Sciatic nerve (tissue), 2 donors: ENCODE measurements at regions not wholly inside any gene's neighbourhood (a gene's known extent, or its start where the extent isn't known, plus 50 kb on each side); places are given as distances from the start of the nearest gene placed in this dataset.

Experiments used
- ATAC-seq: fragments of 200-7000 bp; cut with Tn5 transposase; one replicate; pipeline ENCODE4 v1.9.1; 2020; ENCODE audit warnings: mild to moderate bottlenecking, moderate library complexity
- DNase-seq: peaks from one replicate; pipeline ENCODE4 v3.0.0-alpha.2; 2020; ENCODE audit warnings: low spot score
- intact Hi-C: fragments of 100-400 bp; cut with DNase I; formaldehyde crosslinking; loops from one replicate; pipeline ENCODE4 v1.14.2; 2022
- donor health status: DM: no; HTN: no; CAD: no.
- donor health status: DM: no; HTN: no; CAD: no.

DNA sequence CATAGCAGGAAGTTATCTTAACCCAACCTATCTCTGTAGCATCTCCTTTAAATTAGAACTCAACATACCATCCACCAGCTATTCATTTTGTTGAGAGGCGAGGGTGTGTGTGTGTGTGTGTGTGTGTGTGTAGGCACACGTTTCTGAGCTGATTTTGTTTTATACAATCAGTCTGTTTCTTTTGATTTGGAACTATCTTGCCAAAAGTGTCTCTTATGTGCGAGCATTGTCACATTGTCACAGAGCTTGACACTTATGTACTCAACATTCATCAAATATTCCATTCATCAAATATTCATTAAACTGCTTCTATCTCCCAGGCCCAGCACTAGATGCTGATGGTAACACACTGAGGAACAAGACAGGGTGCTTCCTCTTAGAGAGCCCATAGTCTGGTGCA, 180.4 kb downstream of the HAPSTR1 start:
- intact Hi-C loops, result no loop called here
- ATAC-seq, result no peak
- no peak for DNase-seq

DNA sequence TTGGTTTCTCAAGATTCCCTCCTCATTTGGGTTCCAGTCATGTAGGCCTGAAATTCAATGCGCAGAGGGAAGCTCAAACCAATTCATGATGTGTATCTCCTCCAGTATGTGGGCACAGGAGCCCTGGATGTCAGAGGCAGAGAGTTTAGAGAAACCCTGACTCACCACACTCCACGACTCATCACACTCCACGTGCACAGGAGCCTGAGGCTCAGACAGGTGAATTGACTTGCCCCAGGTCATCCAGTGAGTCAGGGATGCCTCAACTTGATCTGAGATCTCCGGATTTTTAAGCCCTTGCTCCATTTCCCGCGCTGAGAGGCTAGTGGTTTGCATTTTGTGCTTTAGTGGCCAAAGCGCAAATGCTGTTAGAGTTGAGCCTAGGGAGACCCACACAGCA, 183.9 kb downstream of the HAPSTR1 start:
- no peak for ATAC-seq
- no peak for DNase-seq
- intact Hi-C loops, result no loop called here

DNA sequence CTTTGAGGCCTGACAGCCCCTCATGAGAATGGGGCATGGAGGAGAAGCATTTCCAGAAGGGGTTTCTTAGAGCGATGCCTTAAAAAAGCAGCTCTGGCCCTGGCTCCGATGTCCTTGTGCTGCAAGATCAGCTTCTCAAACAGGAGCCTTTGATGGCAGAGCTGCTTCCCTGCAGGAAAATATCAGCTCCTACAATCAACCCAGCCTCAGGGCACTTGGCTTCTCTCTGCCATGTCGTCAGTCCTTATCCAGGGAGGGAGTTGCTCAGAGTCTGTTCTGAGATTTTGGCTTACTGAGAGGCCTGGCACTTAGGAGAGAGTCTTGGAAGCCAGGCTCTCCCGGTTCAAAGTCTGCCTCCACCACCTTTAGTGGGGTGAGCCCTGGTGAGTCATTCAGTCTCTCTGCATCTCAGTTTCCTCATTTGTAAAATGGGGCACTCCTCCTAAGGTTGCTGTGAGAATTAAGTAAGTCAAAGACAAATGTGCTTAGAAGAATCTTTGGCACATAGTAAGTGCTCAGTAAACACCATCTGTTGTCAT, 184.4 kb downstream of the HAPSTR1 start:
- DNase-seq (no peak), ATAC-seq (no peak)
- intact Hi-C loops, result no loop called here

DNA sequence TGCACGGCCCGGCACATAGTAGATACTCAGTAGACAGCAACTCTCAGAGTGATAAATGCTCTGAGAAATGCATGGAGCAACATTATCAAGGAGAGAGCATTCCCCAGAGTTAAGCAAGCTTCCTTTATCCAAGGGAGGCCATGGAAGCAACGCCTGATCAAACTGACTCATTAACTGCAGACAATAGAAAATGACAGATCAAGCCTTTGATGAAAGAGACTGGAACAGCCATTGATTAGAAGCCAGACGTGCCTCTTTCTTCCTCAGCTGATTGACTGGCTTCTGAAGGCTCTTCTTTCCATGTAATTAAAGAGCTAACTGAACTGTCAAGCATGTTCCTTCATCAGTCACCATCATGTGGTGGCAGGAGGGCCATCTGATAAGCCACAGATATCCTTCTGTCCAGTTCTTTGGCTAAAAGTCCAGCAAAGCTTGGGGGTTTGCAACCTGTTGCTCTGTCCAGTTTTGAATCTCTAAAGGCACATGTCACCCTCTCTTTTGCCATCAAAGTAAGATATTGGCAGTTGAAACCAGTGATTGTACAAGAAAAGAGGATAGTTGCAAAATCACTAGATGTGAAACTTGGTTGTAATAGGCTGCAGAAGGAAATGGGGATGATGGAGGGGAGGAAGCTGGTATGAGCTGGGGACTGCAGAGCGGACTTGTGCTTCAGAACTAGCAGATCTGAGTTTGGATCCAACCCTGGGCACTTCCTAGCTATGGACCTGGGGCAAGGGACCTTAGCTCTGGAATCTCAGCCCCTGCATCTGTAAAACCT, 188.0 kb downstream of the HAPSTR1 start:
- no peak for ATAC-seq
- DNase-seq, result no peak
- intact Hi-C loops, result no loop called here

DNA sequence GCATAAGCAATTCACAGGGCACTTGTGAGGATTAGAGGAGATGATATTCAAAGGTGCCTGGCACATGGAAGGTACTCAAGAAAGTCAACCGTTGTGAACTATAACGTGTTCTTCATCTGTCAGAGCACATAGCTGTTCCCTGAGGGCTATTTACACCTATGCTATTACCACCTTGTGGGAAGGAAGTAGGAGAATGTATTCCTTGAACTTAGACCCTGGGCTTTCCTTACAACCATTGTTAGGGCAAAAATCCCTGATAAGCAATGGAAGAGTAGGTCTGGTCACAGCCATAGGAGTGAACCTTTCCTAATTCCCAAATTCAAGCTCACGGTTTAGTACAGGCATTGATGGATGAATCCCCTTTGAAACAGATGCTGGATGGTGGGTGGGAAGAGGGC, 188.6 kb downstream of the HAPSTR1 start:
- DNase-seq (no peak), ATAC-seq (no peak)
- intact Hi-C loops, result no loop called here

DNA sequence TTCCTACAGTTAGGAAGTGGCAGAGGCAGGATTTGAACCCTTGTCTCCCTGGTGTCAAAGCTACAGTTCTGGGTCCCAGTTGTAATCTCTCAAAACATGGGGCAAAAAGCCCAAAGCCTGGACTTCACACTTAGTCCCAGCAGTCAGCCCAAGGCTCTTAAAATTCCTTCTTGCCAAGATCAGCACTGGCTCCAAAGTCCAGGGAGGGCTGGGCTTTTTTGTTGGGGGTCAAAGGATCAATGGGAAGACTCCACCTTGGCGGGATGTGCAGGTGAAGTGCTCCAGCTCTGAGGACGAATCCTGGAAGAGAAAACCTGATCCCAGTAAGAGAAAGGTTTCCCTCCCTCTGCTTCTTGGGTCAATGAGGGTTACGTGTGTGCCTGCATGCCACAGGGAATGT, 195.5 kb downstream of the HAPSTR1 start:
- no peak for DNase-seq
- ATAC-seq, result no peak
- intact Hi-C loops, result no loop called here

DNA sequence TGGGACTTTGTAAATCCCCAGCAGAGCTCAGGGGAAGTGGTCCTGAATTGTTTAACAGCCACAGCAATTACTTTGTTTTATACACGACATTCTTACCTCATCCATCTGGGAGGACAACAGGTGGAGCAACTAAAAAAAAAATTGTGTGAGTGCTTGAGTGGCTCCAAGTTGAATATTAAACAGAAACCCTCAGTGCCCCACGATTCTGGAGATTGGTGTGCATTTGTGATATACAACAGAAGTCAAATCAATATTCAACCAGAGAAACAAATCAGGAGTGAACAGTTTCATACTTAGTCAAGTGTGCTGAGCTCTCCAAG, 204.8 kb downstream of the HAPSTR1 start:
- intact Hi-C loops, result no loop called here
- DNase-seq, result no peak
- no peak for ATAC-seq

DNA sequence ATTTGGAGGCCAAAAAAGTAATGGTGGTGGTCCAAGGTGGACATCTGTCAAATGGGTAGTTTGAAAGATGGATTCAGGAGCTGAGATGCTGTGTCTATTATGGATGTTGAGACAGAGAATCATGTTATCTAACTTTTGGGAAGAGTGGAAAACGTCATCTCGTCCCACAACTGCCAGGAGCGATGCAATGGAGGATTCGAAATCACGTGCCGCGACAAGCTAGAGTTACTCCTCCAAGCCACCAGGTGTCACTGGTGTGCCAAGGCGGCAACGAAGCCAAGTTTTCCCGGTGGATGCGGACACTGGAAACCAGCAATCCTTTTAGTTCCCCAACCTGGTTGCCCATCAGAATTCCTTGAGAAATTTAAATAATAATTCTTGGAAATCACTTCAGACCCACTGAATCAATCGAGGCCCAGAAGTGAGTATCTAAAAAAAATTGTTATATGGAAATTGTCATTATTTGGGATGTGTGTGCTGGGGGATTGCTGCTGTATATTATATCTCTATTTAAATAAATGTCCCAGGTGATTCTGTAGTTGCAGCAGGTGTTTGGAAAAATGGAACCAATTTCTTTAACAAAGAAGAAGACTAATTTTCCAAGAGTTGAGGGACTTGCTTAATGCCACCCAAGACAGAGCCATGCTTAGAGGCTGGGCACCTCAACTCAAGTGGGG, 206.1 kb downstream of the HAPSTR1 start:
- intact Hi-C loops, result no loop called here
- DNase-seq, result no peak
- no peak for ATAC-seq

DNA sequence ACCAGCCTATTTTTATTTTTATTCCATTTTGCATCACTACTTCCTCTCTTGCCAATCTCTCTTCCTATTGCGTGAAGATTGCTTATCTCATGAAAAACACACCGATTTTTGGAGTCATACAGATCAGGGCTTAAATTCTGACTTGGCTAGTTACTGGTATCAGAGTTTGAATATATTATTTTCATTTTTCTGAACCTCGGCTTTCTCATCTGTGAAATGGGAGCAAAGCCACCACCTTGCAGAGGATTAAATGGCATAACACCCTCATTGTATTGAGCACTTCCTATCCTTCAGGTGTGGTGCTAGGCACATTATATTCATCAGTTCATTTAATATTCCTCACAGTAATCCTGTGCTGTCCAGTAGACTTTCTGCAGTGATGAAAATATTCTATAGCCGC, 208.8 kb downstream of the HAPSTR1 start:
- no peak for ATAC-seq
- DNase-seq, result no peak
- intact Hi-C loops, result no loop called here

DNA sequence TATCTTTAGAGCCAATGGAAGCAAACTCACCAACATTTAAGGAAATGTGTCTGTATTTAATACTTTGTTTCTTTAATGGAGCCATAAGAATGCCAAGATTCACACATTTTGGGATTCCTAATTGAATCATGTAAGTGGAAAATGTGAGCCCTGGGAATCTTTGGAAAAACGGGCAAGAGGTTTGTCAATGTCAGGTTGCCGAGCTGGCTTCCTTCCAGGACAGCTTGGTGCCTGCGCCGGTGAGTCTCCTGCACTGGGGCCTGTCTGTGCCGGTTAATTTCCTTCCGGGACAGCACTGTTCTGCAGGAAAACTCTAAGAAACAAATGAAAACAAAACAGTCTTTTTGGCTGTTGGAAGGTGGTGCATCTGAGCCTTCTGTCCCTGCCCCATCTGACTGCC, 210.6 kb downstream of the HAPSTR1 start:
- no peak for ATAC-seq
- intact Hi-C loops, result no loop called here

DNA sequence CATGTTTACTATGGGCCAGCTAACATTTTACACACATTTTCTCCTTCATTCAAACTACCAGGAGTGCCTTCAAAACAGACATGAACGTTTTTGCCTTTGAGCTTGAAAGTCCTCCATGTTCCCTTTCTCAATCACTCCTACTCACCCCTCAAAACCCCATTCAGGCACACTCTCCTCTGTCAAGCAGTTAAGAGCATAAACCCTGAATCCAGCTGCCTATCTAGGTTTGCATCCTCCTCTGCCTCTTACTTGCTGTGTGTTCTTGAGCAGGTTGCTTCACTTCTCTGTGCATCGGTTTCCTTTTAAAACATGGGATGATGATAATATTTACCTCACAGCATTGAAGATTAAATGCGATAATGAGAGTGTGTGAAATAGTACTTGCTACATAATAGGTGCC, 215.3 kb downstream of the HAPSTR1 start:
- DNase-seq, result no peak
- intact Hi-C loops, result no loop called here
- no peak for ATAC-seq

More for the DNA sequence above, 210.6 kb downstream of the HAPSTR1 start:
- DNase-seq, result no peak

DNA sequence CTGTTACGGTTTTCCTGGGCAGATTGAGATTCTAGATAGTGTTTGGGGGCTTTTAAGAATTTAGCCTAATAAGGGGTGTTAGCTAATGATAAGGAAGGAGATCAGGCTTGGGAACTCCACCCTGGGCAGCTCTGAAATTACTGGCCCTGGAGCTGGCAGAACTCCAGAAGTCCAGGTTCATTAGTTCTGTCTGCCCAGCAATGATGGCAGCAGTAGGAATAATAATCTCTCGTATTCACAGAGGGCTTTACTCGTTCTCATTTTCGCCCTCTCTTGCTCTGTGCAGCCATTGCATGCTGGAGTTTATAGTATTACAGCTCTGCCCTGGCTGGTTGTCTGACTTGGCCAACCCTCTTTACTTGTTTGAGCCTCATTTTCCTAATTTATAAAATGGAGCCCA, 216.0 kb downstream of the HAPSTR1 start:
- DNase-seq (no peak), ATAC-seq (no peak)
- intact Hi-C loops, result no loop called here

DNA sequence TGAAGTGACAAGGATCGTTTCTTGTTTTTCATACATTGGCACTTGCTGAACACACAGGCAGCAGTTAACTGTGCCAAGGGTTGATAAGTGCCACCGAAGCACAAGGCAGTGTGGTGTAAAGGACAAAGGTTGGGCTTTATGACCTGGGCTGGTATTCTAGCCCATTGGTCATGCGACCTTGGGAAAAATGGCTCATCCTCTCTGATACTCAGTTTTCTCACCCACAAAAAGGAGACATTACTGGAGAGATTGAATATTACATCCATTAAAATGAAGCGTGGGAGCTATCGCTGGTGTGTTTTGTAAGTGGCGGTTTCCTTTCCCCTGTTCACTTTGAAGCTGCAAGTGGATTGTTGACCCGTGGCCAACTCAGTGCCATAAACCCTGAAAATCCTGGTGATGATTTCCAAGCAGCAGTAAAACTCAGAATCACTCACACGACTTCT, 216.9 kb downstream of the HAPSTR1 start:
- intact Hi-C loops, result no loop called here
- no peak for DNase-seq
- ATAC-seq, result no peak

DNA sequence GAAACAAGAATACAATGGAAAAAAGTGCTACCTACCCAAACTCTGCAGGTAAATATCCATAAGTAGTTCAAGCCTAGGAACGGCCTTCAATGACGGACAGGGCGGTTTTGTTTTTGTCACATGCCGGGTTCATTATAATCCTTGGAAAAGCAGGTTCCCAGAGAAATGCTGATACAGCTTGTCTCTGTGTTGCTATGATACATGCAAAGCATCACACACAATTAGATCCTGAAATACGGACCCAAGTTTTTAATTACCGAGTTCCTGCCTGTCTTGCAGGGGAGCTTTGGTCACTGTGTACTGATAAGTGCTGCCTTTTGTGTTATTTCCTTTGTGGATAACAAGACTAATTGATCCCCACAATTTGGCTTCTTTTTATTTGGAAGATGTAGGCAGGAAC, 217.4 kb downstream of the HAPSTR1 start:
- intact Hi-C loops, result no loop called here
- DNase-seq, result no peak
- ATAC-seq, result no peak

DNA sequence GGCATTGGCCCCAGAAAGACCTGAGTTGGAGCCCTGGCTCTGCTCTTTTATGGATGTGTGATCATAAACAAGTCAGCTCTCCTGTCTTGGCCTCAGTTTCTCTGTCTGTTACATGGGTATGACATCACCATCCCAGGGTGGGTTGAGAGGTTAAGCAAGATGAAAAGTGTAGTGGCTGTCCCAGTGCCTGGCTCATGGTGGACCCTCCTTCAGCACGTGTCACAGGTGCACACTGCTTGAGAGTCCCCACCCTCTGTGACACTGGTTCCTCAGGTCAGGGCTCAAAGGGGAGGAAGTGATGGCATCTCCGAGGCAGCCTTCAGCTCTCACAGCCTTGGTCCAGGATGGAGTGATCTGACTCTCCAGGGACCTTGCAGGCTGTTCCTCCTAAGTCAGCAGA, 218.4 kb downstream of the HAPSTR1 start:
- intact Hi-C loops, result no loop called here
- ATAC-seq, result no peak
- DNase-seq, result no peak

DNA sequence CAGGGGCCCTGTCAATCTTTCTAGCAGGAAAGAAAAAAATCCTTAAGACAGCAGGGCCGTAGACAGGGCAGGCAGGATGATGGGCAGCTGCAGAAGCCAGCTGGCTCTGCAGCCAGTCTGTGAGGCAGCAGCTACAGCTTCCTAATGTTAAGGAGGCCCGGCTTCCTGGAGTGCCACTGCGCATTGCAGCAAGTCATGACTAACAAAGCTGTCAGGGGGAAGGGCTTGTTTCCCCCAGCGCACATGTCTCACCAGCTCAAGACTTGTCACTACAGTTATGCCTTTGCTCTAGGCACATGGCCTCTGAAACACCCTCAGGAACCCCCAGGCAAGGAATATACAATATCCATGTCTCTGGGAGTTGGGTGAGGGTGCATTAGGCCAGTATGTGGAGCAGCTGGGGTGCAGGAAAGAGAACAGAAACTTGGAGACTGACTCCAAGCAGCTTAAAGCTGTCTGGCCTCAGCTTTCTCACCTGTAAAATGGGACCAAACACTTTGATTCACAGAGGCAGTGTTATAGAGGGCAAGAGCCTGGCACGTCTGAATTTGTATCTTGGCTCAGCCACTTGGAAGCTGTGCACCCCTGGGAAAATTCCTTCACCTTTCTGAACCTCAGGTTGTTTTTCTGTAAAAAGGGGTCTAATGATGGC, 220.0 kb downstream of the HAPSTR1 start:
- intact Hi-C loops, result no loop called here
- DNase-seq (no peak), ATAC-seq (no peak)

DNA sequence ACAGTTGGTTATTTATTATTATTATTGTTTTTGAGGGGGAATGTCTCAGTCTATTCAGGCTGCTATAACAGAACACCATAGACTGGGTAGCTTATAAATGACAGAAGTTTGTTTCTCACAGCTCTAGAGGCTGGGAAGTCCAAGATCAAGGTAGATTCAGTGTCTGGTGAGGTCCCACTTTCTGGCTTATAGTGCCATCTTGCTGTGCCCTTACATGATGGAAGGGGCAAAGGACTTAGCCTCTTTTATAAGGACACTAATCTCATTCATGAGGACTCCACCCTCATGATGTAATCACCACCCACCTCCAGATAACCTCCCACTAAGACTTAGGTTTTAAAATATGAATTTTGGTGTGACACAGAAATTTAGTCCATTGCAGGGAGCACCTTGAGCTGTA, 224.6 kb downstream of the HAPSTR1 start:
- no peak for ATAC-seq
- no peak for DNase-seq
- intact Hi-C loops, result no loop called here

DNA sequence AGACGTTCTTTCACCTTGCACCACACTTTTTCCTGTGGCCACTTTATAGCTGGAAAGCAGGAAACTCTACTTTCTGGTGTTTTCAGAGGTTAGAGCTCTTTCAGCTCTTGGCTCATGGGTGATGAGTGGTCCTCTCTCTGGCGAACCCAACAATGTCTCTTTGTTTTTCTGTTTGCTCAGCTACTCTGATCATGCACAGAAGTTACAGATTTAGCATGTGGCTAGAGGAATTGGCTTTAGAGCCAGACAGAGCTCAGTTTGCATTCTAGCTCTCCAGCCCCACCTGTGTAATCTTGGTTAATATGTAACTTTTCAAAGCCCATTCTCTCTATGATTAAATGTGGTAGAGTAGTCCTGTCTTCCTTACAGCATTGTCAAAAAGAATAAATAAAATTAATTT, 225.2 kb downstream of the HAPSTR1 start:
- intact Hi-C loops, result no loop called here
- ATAC-seq, result no peak
- no peak for DNase-seq

DNA sequence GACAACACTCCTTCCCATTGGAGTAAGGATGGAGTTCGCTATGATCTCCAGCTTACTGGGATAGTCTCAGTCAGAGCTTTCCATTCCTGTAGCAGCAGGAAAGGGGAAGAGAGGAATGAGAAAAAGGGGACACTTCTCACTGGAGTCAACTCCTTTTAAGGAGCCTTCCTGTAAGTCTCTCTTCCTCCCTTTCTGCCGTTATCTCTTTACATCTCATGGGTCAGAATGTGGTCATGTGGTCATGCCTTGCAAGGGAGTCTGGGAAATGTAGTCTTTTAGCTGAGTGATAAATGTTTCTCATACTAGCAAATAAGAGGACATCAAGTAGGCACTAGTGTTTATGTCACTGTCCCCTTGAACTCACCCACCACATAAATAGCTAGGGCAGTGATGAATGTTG, 227.3 kb downstream of the HAPSTR1 start:
- intact Hi-C loops, result no loop called here
- no peak for DNase-seq
- ATAC-seq, result no peak

DNA sequence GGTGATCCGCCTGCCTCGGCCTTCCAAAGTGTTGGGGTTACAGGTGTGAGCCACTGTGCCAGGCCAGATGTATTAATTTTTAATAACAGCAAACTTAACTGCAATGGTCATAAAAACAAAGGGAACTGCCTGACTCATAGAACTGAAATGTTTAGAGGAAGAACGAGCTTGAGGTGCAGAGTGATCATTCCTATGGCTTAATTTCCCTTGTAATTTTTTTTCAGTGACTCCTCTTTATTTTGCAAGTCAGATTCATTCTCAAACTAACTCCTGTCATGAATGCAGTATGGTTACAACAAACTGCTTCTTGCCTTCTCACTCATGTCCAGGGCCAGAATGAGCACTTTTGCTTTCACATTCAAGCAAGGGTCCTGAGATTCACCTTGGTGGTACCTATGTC, 231.3 kb downstream of the HAPSTR1 start:
- no peak for DNase-seq
- ATAC-seq, result no peak
- intact Hi-C loops, result no loop called here
